Posterior vena cava (tissue), 2 donors: ENCODE measurements at regions not wholly inside any gene's neighbourhood (a gene's known extent, or its start where the extent isn't known, plus 50 kb on each side); places are given as distances from the start of the nearest gene placed in this dataset.

ENCODE experiments used
- DNase-seq: peaks from one replicate; pipeline ENCODE4 v3.0.0-alpha.2; 2020; ENCODE audit warnings: low spot score
- intact Hi-C, 2 donors: fragments of 100-400 bp; cut with DNase I; formaldehyde crosslinking; loops; one replicate each; pipeline versions ENCODE4 v1.14.1 to v1.14.2; 2022 to 2023
- donor health status: DM: yes; HTN: yes; CAD: no.
- donor health status: DM: yes; HTN: yes; CAD: no.

DNA sequence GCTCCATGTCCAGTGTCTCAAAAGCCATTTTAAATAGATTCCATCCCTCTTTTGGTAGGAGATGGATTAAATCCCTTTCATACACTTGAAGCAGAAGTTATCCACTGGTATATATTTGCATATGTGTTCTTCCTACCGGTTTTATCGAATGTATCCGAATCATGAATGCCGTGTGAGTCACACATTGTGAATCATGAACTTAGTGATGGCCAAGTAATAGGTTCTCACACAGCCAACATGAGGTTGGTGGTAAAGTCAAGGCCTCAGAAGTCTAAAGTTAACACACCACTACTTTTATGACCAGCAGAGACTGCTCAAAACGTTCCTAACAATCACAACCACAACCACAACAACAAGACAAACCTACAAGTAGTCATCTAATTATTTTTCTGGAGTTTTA, 345.5 kb downstream of the THBS2 start:
- intact Hi-C loops: no loop called here

DNA sequence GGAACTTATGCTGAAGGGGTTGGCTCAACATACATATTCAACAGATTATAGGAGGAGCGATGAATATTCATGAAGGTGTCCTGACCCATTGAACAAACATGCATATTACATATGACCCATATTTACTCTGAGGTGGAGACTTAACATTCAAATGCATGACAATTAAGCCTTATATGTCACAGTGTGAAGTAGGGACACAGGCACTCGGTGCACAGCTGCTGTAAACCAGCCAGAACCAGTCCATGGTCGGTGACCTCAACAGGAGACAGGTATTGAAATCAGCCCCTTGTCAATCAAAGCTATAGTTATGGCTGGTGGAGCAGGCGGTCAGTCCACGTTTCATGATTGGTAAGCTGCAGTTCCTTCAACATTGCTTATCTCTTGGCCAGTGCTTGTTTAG, 347.3 kb downstream of the THBS2 start:
- DNase-seq: no peak
- intact Hi-C loops: no loop called here

More for the DNA sequence above, 345.5 kb downstream of the THBS2 start:
- DNase-seq: no peak

DNA sequence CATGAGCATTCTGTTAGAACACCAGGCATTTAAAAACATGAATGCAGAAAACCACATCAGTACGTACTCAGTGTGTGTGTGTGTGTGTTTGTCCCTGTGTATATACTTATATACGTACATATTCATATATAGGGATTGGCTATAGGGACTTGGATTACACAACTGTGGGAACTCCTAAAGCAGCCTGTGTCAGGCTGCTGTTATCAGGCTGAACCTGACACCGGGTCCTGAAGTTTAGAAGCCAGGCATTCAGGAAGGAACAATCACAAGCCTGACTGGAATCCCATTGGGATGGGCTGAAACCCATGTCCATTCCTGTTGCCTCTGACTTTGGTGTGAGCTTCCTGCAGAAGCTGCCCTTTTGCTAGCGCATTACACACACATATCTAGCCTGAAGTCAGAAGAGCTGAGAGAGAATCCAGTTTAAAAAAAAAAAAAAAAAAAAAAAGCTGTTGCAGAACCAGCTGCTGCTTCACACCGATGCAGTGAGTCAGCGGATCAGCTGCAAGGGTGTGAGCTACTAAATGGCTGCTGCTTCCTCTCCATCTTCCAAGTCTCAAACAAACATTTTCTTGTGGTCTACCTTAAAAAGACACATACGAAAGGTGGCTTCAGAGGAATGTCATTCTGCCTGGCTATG, 348.1 kb downstream of the THBS2 start:
- intact Hi-C loops: no loop called here
- no peak for DNase-seq

DNA sequence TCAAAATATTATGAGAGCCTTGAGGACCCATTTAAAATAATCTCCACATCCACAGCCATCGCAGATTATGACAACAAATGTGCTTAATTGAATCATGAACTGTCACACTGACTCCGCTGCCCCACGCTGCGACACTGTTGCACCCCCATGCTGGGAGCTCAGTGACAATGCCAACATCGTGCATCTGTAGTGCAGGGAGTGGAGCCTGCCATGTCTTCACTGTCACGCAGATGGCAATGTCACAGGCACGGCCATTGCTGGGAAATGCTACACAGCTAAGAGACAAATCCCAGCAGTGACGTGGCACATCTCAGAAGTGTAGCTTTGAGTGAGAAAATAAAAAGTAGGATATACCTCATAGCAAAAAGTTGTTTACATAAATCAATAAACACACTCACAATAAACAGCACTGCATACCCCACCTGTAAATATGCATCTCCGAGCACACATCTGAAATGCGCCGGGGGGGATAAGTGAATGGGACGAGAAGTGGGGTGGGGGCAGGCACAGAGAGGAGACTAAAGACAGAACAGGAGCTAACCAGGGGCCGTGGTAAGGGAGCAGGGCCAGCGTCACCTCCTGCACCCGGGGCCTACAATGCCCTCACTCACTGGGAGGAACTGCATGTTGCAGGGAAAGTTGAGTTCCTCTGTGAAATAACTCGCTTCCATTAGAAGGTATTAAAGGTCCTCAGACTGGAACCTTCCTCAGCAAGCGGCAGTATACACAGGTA, 349.9 kb downstream of the THBS2 start:
- intact Hi-C loops: no loop called here
- no peak for DNase-seq

DNA sequence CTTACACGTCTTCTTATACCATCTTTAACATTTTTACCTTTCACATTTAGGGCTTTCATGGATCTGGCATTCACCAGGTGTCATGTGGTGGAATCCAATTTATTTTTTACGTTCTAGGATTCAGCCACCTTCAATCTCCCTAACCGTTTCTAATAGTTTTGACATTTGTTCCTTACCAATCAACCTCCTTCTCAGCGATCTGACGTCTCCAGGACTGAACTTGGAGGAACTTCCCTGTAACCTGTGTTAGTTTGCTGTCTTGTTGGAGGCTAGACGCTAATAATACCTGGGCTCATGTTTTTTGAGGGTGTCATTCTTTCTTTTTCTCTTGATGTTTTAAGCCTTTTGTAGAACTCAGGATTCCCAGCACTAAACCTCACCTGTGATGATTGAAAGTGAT, 351.6 kb downstream of the THBS2 start:
- no peak for DNase-seq
- intact Hi-C loops: no loop called here

DNA sequence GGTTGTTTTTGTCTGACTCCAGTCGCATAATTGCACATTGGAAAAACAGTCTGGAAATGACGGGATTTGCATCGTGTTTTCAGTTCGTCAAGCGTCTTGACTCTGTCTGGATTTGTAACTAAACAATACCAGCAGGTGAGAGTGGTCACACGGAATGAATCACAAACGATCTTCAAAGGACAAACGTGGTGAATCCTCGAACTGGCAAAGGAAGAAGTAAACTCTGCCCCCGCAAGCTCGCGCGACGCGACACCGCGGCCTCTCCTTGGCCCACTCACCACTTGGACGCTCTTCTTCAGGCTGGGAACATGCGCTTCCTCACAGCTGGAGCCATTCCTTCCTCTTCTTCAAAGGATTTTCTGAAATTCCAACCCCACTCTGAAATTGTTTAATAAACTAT, 352.6 kb downstream of the THBS2 start:
- intact Hi-C loops: no loop called here
- DNase-seq: no peak

DNA sequence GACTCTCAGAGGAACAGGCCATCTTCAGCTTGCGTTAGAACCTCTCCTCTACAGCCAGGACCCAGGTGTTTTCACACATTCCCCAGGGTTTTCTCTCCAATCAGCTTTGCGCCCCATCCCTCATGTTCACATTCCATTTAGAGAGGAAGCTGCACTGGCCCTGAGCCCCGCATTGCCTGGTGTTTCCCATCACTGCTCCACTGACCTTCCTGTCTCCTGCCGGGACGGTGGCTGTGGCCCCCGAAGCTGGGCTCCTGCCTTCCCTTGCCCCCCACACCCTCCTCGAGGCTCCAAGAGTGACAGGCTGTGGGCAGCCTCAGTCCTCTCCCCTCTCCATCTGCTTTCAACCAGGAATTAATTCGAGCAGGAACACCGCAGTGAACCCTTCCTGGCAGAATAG, 357.3 kb downstream of the THBS2 start:
- intact Hi-C loops: loop anchor here in 1 of 2 donors (10.0 kb wide), 3 partner anchors 48 to 748 kb away; no protein-coding TSS in a partner anchor
- DNase-seq: no peak

DNA sequence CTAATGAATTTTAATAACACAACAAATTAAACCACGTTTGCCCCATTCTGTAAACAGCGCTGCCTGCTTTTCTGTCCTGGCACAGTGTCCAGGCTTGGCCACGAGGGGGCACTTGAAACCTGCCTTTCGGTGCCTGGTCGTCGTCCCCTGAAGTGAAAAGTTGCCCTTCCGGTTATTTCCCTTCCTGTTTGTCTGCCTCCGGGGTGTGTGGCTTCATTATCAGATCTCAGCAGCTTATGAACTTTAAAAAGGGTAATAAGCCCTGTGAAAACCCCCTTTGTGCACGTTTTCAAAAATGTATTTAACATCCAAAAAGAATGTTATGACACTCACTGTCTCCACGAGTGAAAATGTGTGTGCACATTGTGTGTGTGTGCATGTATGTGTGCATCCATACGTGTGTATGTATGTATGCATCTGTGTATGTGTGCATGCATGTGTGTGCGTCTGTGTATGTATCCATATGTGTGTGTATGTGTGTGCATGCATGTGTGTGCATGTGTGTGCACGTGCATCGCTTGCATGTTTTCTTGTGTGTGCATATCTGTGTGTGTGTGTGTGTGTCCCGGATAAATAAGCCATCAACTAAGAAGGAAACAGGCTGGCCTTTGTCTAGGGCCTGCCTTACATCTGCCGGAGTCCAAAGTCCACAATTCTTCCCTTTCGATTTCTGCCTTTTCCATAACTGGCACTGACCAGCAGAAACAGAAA, 358.4 kb downstream of the THBS2 start:
- peak; percentile 92 for DNase-seq
- intact Hi-C loops: loop anchor here in 1 of 2 donors (10.0 kb wide), 3 partner anchors 50 to 750 kb away; no protein-coding TSS in a partner anchor

DNA sequence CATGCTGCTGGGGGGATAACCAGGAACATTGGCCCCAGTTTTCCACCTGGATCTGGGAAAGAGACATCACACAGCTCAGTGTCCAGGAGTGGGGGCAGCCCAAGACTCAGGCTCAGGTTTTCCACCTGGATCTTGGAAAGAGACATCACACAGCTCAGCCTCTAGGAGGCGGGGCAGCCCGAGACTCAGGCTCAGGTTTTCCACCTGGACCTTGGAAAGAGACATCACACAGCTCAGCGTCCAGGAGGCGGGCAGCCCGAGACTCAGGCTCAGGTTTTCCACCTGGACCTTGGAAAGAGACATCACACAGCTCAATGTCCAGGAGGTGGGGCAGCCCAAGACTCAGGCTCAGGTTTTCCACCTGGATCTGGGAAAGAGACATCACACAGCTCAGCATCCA, 361.6 kb downstream of the THBS2 start:
- intact Hi-C loops: loop anchor here (5.0 to 10.0 kb wide), 4 partner anchors 53 to 753 kb away; no protein-coding TSS in a partner anchor
- no peak for DNase-seq

DNA sequence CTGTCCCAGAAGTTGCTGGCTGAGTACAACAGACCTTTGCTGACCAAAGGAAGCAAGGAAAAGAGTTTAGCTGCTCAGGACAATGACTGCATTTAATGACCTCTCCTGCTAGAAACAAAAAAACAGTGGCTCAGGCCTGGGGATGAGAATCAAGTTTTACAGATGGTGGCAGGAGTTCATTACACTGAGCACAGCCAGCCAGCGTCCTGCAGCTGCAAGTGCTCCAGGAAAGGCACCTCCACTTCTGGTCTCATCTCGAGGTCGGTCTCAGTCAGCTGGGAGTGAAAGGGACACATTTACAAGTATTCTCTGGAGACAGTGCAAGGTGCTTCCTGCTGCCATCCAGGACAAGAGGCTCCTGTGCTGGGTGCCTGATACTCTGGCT, 362.7 kb downstream of the THBS2 start:
- intact Hi-C loops: loop anchor here (5.0 to 10.0 kb wide), 4 partner anchors 54 to 754 kb away; no protein-coding TSS in a partner anchor
- DNase-seq: no peak

DNA sequence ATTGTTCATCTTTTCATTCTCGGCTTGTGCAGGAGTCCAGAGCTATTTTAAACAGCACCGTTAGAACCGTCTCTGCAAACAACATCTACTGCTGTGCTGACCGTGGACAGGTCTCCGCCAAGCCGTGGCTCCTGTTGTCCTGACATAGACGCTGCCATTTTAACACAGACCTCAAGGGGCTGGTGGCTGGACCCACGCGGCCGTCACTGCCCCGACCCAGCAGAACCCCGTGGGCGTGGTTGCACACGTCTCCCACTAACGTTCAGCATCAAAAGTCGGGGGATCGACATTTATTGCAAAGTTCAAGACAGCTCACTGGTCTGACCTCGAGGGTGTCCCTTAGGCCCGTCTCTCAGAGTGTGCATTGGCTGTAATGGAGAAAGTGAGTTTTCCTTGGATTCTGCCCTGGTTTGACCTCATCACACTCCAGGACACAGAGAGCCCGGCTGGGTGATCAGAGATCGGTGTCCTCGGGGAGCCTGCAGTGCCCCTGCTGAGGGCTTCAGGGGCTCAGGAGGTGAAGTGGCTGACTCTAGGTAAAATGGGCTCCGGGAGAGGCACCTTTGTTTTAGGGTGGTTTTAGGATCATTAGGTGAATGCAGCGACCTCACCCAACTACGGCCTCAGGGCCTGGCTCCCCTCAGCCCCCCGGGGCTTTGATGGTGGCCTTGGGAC, 363.2 kb downstream of the THBS2 start:
- intact Hi-C loops: loop anchor here (5.0 to 10.0 kb wide), 4 partner anchors 54 to 754 kb away; no protein-coding TSS in a partner anchor
- no peak for DNase-seq

GRCh38 chr6:168888786-168889345, 364.8 kb downstream of the THBS2 start:
- no peak for DNase-seq
- intact Hi-C loops: loop anchor here (10.0 kb wide), 2 partner anchors 274 to 454 kb away; no protein-coding TSS in a partner anchor

- DNase-seq: no peak
- intact Hi-C loops: loop anchor here (10.0 kb wide), 2 partner anchors 273 to 453 kb away; no protein-coding TSS in a partner anchor
Observed at GRCh38 chr6:168888102-168888501, 365.5 kb downstream of the THBS2 start.

GRCh38 chr6:168887621-168888020, 366.0 kb downstream of the THBS2 start:
- intact Hi-C loops: loop anchor here (2.0 to 10.0 kb wide), 3 partner anchors 273 to 513 kb away; no protein-coding TSS in a partner anchor
- peak; percentile 70 for DNase-seq

DNA sequence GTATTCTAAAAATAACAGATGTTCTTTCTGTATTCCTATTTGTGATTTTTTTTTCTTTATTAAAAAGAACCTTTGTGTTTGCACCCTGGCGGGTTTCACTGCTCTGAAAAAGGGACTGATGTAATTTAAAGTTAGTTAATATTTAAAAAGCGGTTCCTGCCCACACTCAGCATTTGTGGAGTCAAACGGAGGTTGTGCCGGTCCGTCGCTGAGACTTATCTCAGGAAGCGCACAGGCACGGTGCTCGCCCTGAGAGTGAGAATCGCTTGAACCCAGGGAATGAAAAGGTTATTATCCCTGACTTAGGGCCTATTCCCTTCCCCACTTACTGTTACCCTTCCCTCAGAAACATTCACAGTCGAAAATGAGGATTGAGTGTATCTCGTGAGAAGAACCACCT, 366.7 kb downstream of the THBS2 start:
- DNase-seq: peak; percentile 41
- intact Hi-C loops: loop anchor here (2.0 to 10.0 kb wide), 3 partner anchors 272 to 512 kb away; no protein-coding TSS in a partner anchor

DNA sequence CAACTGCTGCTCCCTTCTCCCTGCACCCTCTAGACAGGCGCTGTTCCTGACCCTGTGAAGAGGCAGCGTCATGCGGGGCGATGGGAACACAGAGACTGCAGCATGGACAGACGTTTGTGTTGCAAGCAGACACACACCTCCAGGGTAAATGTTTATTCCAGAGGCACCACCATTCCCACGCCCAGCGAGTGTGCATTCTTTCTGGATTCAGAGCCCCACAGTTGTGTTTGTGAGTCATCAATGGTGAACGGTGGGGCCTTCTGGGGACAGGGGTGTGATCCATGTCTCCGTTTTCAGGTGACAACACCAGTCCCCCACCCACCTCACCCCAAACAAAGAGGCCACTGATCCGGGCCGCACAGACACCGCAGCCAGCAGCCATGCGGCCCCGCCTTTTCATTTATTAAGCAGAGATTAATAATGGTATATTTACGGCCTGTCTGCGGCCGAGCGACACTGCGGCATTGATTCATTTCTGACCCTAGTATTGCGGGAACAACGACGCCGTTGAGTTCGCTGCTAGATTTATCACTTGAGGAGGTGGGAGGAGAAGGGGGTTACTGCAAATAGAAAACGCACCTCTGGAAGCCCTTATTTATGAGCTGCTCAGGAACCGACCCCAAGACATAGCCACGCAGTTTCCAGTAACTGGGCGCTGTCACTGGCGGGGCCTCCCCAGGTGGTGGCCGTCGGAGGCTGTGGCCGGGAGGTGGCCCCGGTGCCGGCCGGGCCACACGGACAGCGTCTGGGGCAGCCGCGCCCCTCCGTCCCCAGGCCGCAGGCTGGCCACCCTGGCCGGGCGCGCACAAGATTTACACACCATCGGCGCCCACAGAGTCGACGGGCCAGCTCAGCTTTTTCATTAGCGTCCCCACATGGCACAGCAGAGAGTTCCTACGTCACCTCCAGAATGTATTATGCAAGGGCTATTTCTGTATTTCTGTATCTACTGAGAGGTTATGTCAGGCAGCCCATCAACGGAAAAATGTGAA, 367.6 kb downstream of the THBS2 start:
- intact Hi-C loops: loop anchor here (2.0 to 10.0 kb wide), 3 partner anchors 271 to 511 kb away; no protein-coding TSS in a partner anchor
- no peak for DNase-seq

- no peak for DNase-seq
- intact Hi-C loops: loop anchor here (2.0 to 10.0 kb wide), 3 partner anchors 270 to 510 kb away; no protein-coding TSS in a partner anchor
Observed at GRCh38 chr6:168885196-168885595, 368.4 kb downstream of the THBS2 start.
